NCI-H345 treated with DMSO at 0.1 percent for 48 hours (cell line): ENCODE measurements at regions not wholly inside any gene's neighbourhood (a gene's known extent, or its start where the extent isn't known, plus 50 kb on each side); places are given as distances from the start of the nearest gene placed in this dataset.

ENCODE experiments used
- DNase-seq: peaks from one replicate; lab custom pipeline; 2025; ENCODE audit not compliant: unreplicated experiment; lab: John Stamatoyannopoulos, UW

DNA sequence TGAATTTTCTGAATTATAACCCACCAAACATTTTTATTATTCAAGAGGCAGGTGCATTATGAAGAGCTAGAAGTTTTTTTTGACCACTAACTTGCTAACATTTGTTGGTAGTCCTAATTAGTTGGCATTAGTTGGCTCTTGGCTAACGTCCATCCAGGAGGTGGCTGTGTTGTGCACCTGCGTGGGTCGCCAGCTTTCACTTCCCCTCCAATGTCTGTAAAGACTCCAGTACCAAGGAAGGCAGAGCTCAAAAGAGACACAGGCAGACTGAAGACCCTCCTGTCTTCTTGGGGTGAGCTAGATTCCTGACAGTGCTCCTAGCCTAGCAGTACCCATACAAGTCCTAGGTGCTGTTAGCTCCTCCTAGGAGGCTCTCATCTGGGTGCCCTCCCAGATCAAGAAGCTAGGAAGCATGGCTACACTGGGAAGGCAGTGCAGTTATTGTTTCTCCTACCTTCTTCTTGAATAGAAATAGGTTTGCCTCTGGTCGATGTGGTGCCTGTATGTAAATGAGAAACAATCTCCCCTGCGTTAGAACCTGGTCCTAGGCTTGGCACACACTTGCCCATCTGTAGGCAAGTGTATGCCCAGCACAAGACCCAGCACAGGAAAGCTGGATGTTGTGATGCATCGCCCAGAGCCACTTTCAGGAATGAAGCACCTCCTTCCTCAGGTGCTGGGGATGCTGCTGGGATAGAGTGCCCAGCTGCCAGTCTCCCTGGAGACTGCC lies 190.9 kb downstream of the ICE1 start:
- no peak for DNase-seq

DNA sequence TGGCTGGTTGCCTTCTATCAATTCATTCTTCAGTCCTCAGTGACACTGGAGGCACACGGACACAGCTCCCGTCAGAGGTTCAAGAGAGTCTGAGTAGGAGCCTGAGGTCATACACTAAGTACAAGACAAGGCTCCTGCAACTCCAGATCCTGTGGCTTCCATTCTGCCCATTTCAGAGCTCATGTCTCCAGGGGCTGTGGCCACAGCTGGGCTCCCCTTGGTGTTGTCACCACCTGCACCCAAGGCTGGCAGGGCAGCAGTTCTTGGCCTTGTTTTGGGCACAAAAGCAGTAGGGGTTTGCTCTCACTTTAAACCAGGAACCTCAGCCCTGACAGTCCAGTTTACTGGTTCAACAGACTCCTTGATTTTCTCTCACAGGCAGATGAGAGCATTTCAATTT lies 189.6 kb downstream of the ICE1 start:
- DNase-seq: no peak

DNA sequence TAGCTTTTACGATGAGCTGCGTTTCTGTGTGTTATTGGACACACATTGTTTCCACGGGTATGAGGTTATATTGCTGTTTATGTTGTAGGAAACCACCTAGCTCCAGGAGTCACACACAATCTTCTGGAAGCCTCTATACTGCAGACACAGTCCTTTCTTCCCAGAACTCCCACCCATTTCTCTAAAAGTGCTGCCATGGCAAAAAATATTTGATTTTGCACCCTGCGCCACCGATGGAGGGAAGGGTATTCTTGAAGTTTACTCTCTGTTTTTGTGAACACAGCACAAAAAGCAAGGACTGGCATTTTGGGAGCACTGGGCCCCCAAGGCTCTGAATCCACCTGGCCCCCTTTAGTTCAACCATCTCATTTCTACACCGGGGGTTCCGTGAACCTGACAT lies 187.5 kb downstream of the ICE1 start:
- DNase-seq: no peak

DNA sequence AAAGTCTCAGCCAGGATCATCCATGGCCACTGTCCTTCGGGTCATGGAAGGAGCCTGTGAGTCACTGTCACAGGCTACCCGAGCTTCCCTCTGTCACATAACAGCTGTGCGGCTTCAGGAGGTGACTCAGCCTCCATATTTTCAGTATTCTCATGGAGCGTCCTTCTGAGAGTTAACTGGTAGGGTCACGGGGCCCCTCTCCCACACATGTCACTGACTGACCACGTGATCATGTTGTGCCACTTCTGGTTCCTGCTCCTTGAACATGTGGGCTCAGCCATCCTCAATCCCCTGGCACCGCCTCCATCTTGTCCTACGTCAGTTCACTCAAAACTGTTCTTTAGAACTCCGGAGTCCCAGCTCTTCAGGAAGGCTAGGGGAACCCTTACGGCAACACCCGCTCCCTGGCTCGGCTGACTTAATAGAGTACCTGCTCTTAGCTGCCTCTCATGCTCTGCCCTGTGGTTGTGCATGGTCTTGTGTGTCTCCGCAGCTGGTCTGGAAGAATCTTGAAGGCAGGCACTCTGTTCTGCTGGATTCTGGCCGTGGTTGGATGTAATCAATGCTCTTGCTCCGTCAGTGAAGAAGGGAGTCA lies 182.8 kb downstream of the ICE1 start:
- DNase-seq: no peak

DNA sequence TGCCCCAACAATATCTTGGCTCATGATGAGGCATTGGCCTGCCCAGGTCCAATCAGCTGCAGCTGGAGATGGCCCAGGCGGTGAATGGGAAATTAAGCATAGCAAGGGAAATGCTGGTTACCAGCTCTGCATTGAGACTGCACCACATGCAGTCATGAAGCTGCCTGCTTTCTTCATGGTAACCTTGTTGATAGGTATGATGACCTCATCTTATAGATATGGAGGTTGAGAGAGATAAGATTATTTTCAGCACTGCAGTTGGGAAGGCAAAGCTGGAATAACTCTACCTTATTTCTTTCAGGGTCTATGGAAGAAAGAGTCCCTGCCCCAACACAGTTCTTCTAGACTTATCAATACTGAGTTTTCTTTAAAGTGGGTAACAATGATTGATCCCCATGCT lies 180.1 kb downstream of the ICE1 start:
- DNase-seq: no peak

DNA sequence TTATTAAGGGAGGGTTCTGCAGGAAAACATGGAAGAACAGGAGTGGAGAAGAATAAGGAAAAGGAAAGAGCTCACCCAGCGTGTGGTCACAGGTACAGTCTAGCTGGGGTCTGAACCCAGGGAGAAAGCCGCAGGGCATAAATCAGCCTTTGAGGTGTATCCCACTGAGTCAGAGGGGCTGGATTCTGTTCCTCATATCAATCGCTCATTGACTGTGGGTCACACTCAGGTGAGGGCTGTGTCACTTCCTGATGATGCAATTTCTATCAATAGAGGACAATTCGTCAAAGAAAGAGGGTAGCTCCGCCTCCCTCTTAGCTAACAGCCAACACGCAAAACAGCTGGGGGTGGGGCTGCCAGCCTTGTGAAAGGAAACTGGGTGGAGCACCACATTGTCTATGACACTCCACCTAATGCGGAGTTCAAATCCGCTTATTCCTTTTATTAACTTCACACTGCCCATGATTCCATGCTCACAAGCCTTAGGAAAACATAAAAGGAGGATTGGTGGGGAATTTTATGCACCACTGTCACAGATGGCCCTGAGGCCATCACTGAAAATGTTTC lies 176.2 kb downstream of the ICE1 start:
- no peak for DNase-seq

DNA sequence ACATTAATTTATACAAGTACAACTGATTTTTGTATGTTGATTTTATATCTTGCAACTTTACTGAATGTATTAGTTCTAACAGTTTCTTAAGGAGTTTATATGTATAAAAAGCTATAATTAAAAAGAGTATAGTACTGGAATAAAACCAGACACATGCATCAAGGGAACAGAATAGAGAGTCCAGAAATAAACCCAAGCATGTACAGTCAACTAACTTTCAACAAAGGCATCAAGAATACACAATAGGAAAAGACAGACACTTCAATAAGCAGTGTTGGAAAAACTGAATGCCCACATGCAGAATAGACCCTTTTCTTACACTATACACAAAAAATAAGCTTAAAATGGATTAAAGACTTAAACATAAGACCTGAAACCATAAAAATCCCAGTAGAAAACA lies 170.9 kb downstream of the ICE1 start:
- no peak for DNase-seq

DNA sequence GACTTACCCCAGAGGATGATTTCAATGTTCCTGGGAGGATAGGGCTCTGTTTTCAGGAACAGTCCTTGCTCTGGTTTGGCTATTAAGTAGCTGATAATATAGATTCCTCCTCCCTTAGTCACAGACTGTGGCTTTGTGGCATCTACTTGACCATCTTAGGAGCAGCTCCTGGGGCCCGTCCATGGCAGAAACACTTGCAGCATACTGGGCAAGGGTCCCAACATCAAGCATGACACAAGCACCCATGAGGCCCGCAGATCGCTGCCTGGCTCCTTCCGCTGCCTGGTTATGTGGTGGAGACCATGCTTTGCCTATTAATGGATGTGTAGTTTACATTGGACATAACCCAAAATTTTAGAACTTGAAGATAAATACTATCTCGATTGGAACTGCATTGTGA lies 170.1 kb downstream of the ICE1 start:
- no peak for DNase-seq

DNA sequence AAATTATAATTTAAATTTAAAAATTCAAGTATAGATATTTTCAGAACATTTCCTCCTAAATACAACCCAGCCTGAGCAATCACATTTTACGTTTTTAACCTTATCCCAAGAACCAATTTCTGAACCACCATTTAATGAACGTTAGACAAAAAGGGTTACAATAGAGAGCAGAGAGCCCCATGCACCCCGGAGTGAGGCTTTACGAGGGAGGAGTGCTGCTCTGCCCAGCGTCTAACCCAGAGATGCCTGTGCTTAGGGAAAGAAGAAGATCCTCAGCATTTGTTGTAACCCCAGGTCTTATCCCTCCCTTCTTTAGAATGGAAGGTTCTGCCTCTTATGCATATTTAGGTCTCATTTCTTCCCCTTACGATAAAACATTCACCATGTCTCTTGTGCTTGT lies 169.1 kb downstream of the ICE1 start:
- DNase-seq: no peak

DNA sequence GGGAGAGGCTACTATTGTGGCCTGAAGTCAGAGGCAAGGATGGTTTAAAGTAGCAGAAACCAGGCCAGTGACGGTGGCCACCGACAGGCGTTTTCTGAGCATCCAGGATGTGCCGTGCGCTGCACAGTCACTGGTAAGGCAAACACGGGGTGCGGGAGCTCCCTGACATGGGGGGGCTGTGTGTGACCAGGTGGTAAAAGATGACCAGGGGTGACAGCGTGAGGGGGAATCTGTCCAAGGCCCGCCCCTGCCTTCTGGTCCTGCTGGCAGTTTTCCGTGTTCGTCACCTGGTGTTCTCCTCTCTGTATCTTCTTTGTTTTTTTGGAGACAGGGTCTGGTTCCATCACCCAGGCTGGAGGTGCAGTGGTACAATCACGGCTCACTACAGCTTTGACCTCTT lies 167.4 kb downstream of the ICE1 start:
- DNase-seq: no peak

DNA sequence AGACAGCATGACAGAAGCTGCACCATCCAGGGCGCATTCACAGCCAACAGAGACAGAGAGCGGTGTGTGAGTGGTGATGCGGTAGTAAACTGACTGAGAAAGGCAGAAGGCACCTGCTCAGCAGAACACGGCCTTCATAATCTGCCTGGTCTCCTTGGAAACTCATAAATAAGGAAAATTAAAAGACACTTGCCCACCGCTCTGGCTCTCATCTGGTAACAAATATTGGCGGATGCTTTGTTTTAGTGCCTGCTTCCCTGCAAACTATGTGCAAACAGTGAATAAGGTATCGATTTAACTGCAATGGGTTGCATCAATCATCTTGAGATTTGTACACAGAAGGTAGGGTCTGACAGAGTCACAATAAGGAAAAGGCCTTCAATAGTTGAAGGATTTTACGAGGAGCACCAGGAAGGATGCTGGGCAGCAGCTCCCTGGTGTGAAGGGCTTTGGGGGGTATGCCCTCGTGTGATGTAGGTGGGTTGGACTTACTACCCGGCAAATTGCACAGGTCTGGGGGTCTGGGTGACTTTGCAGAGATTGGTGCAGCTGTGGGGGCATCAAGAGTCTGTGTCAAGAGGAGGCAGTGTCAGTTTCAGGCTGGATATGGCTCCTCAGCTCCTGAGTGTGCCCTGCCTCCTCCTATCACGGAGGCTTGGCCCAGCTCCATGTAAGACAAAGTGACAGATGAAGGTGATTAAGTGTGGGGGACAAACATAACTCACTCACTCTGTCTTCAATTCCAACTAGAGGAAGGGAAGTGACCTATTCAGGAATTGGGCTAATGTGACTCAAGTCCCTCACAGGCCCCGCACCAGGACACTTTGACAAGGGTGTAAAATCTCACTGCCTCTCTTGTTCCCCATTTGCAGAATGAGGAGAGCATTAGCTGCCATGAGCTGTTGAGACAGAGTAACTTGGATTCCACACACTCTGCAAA lies 166.7 kb downstream of the ICE1 start:
- no peak for DNase-seq

DNA sequence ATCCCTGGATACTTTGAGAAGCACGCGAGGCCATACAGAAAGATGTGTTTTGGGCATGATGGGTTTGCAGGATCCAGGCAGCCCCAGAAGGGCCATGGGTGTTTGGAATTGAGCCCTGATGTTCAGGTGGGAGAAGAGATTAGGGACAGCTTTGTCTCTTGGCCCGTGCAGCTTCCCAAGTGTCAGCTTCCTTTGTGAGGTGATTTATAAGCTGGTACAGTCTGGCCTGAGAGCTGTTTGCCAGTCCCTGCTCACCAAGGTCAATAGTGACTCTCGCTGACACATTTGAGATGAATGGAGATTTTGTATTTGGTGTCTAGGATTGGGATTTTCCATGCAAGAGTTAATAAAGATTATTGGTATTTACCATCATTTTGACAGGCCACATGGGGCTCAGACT lies 165.9 kb downstream of the ICE1 start:
- no peak for DNase-seq

DNA sequence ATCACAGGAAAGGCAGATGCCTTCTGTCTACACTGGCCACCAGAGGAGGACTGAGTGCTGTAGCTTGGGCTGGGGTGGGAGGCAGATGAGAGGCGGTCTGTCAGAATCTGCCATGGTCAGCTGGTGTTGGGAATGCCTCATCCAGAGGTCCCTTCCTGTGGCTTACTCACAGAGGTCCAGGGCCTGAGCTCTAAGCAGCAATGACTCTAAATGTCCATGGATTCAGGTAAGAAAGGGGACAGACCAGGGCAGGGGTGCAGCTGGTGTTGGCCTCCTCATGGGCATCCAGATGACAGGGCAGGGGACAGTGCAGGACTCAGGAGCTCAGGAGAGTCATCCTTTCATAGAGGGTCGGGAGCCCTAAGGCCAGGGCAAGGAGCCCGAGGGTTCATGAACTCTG lies 165.0 kb downstream of the ICE1 start:
- no peak for DNase-seq

DNA sequence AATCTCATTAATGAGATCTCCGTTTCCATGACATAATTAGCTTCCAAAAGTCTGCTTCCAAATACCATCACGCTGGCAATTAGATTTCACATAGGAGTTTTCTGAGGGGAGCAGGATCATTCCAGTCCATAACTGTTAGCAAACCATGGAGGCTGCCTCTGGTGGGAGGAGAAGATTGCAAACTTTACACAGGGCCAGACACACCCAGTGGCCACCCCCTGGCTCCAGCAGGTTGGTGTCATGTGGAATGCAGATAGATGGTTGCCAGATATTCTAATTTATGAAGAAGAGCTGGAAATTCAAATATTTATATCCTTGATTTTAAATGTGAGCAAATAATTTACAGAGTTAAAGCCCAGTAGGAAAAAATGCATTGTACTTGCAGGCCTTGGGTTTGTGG lies 164.2 kb downstream of the ICE1 start:
- no peak for DNase-seq

DNA sequence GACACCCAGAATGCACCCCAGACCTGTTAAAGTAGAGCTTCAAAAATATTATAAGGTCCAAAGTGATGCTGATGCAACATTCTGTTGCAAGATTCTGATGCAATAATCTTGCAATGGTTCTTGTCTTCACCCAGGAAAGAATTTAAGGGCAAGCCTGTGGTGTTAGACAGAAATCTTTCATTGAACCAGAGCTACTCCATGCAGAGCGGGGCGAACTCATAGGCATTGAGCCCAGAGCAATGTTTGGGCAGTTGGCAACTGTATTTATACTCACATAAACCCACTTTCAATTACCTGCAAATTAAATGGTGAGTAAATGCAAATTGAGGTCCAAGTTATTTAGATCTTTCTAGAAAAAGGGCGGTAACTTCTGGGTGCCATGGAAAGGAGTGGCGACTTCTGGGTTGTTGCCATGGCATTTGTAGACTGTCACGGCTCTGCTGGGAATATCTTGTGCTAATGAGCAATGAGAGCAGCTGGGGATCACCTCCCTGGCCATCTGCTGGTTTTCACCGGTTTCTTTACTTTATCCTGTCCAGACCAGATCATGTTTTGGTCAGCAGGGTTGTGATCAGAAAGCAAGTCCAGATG lies 163.4 kb downstream of the ICE1 start:
- no peak for DNase-seq

DNA sequence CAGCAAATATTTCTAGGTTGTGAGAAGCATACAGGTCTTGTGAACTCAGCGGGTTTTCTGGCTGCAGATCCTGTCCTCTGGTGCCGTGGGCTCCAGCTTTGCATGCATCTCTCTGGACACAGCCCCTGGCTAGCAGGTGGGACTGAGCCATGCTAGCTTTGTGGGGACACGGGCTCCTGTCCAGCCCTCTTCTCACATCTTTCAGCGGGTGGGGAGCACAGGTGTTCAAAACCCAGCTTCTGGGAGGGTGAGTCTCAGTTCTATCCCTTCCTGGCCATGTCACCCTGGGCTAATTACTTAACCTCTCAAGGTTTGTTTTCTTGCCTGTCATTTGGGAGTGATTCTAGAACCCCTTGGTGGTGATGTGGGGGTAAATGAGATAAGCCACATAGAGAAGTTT lies 162.3 kb downstream of the ICE1 start:
- DNase-seq: no peak

DNA sequence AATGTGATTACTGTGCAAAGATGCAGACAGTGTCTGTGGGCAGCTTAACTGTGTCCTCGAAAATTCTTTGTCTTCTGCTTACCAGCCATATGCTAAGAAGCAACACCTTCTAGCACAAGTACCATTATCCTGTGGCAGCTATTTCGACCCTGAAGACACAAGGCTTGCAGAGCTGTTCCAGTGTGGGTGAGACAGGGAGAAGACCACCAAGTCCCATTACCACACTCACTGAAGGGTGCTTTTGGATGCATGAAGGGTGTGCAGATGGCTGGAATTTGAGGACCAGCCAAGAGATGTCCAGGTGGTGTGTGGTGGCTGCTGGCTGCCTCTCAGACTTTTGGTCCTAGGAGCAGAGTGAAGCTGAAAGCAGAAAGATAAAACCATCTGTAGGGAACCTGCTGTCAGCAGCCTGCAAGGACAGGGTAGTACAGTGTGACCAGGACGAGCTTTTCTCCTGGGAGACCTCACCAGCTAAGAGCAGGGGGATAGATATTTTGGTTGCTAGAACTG lies 161.8 kb downstream of the ICE1 start:
- DNase-seq: no peak

DNA sequence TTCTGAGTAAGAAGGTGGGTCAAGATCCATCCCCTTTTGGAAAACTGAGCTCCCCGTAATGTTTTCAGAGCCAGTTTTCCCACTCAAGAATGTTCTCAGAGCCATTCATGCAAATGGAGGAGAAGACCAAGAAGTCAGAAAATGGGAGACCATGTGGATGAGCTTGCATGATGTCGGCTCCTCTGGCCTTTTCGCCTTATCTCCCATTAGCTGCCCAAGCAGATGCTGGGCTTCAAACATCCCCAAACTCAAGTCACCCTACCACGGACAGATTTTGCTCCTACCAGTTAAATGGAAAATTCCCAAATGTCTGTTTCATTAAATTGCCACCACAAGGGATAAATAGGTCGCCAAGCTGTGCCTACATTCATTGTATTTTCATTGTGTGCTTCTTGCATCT lies 161.4 kb downstream of the ICE1 start:
- no peak for DNase-seq

DNA sequence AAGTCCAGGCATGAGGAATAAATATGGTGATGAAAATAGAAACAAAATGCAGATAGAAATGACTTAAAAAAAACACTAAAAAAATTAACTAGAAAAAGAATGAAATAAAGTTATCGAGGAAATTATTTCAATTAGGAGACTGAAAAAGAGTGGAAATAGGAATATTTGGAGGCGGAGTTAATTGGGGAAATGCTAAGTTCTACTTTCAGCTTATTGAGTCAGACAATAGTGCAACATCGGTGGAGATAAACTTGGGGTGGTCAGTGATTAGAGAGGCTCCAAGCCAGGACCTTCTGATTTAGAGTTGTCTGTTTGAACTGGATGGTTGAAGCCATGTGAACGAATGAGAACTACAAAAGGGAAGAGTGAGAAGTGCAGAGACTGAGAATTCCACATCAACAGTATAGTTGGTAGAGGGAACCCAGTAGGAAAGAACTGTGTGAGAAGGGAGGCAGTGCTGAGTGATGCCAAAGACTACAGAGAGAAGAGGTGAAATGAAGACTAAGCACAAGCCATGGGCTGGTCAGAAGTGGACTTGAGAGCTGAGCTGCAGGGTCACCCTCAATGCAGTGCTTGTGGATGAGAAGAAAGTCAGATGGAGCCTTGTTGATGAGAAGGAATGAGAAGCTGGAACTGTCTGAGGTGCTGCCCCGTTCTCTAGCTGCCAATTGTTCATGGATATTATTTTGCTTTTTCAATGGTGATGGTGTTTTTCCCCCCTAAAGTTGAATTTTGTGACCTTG lies 160.7 kb downstream of the ICE1 start:
- no peak for DNase-seq

DNA sequence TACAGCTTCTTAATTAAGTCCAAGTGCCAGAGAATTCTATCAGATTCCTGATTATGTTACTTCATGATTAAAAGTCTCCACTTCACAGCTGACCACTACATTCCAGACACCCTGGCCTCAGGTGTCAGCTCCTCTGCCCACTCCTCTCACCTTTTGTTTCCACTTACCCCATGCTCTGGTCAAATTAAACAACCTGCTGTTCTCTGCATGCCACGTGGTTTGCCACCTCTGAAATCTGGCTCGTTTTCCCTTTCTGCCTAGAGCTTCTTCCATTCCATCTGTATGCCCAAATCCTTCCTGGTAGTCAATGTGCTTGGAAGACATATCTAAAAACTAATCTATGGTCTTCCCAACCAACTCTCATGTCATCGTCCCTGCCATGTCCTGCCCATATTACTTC lies 158.6 kb downstream of the ICE1 start:
- DNase-seq: no peak
